Gastrocnemius medialis (tissue), 4 donors: ENCODE measurements at regions not wholly inside any gene's neighbourhood (a gene's known extent, or its start where the extent isn't known, plus 50 kb on each side); places are given as distances from the start of the nearest gene placed in this dataset.

Experiments used
- POLR2A ChIP-seq, 2 donors: fragments of 450-650 bp; IDR thresholded peaks; one replicate each; pipeline ENCODE4 v1.6.1; 2017; ENCODE audit warnings: antibody characterized with exemption in 2 of 2, mild to moderate bottlenecking in 2 of 2, moderate library complexity in 2 of 2
- TF ChIP-seq, protein P1 (sequence below), 5 experiments: fragments of 450-650 bp in 3 of 5; fragments of 200-600 bp in 2 of 5; sonication (generic) in 2 of 5; IDR thresholded peaks in 4 of 5; conservative IDR thresholded peaks in 1 of 5; 1 replicate in 4 of 5; 2 replicates in 1 of 5; pipeline ENCODE4 v1.5.1; 2016 to 2019; ENCODE audit warnings: antibody characterized with exemption in 5 of 5, mild to moderate bottlenecking in 3 of 5, moderate library complexity in 3 of 5

DNA sequence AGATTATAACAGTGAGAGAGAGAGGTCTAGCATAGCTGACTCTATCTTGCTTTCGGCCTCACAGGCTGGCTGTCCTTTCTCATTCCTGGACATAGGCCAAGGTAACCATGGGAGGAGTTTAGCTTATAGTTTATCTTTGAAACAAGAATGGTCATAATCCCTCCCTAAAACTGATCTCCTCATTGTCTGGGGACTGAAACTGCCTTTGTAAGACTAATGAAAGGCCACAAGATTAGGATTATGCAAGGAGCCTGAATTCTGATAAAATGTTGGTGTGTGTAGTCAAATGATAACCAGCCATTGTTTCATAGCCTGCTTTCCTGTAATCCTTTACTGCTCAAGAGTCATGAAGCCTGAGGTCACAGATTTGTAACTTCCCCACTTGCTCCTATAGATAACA is 131.9 kb upstream of the LYPLAL1 start:
- TF ChIP-seq, protein P1, sequence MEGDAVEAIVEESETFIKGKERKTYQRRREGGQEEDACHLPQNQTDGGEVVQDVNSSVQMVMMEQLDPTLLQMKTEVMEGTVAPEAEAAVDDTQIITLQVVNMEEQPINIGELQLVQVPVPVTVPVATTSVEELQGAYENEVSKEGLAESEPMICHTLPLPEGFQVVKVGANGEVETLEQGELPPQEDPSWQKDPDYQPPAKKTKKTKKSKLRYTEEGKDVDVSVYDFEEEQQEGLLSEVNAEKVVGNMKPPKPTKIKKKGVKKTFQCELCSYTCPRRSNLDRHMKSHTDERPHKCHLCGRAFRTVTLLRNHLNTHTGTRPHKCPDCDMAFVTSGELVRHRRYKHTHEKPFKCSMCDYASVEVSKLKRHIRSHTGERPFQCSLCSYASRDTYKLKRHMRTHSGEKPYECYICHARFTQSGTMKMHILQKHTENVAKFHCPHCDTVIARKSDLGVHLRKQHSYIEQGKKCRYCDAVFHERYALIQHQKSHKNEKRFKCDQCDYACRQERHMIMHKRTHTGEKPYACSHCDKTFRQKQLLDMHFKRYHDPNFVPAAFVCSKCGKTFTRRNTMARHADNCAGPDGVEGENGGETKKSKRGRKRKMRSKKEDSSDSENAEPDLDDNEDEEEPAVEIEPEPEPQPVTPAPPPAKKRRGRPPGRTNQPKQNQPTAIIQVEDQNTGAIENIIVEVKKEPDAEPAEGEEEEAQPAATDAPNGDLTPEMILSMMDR (IDR thresholded peaks at IDR 0.05 in 4 of 5, conservative IDR thresholded peaks at IDR 0.05 in 1 of 5): no peak
- TF ChIP-seq POLR2A (IDR thresholded peaks at IDR 0.05): no peak
